ENCODE measurements at regions not wholly inside any gene's neighbourhood (a gene's known extent, or its start where the extent isn't known, plus 50 kb on each side); places are given as distances from the start of the nearest gene placed in this dataset.

- TF ChIP-seq TRIM24 (CRISPR knock-in tag; IDR thresholded peaks at IDR 0.05) (no peak), ZNF282 (IDR thresholded peaks at IDR 0.05; ENCODE audit: partially characterized antibody) (no peak), ZBTB4 (CRISPR knock-in tag; IDR thresholded peaks at IDR 0.05; ENCODE audit: borderline replicate concordance) (no peak), ZNF10 (CRISPR knock-in tag; IDR thresholded peaks at IDR 0.05; ENCODE audit: borderline replicate concordance, low read depth) (no peak)
These were observed 93.4 kb upstream of the SLC30A5 start (continued) for GRCh38 chr5:69000216-69000919.

- no peak for FAIRE-seq
- ChIA-PET POLR2A (no interaction called here), CTCF (ENCODE audit: low intra/inter-chr PET ratio, low total read pairs) (no interaction called here)
- Histone ChIP-seq H2AFZ (ENCODE audit: low read length) (no peak overlapping the region), H3K27me3 (ENCODE audit: control insufficient read depth in 1 of 2, insufficient read depth in 2 of 2, low read length in 2 of 2) (no peaks in the 10 kb centered on the region; a peak in 1 of 5 replicates), H3K9me3 (ENCODE audit: low read length) (no peaks in the 10 kb centered on the region), H3K27ac (ENCODE audit: extremely low read length, insufficient read depth, low read length) (no peak overlapping the region), H3K36me3 (replicated peaks in 1 of 2; ENCODE audit: control insufficient read depth in 1 of 2, insufficient read depth in 2 of 2, low read length in 2 of 2) (no peaks in the 10 kb centered on the region), H3K4me3 (replicated peaks in 1 of 3; ENCODE audit: insufficient read depth in 1 of 3, low read depth in 2 of 3, low read length in 3 of 3) (no peak overlapping the region), H4K20me1 (ENCODE audit: insufficient read depth, low read length) (no peaks in the 10 kb centered on the region), H3K79me2 (ENCODE audit: insufficient read depth, low read length) (no peaks in the 10 kb centered on the region), H3K4me1 (ENCODE audit: insufficient read depth, low read length) (no peaks in the 10 kb centered on the region), H3K4me2 (ENCODE audit: low read depth, low read length) (no peak overlapping the region), H3K9ac (ENCODE audit: insufficient read depth, low read depth, low read length) (no peak overlapping the region)
- intact Hi-C loops (cut with micrococcal nuclease; ENCODE audit: unreplicated experiment) (no loop called here), in situ Hi-C loops (cut with HindIII; ENCODE audit: extremely low pct_ligation_motif_present, low pct_unique_long_range_greater_than_20kb) (no loop called here)
- DNase-seq (ENCODE audit: low spot score), result no peak
- 0% methylated on average over 2 of the region's 2 CpGs for WGBS (ENCODE audit: low lambda C conversion rate)
- BruUV-seq (replicated peaks), result no TSS peak
- ATAC-seq, result no peak
- no peak for TF ChIP-seq PAXIP1 (CRISPR knock-in tag; conservative IDR thresholded peaks at IDR 0.05)
- no peak for TF ChIP-seq SSRP1 (CRISPR knock-in tag; IDR thresholded peaks at IDR 0.05)
- no peak for TF ChIP-seq ZNF709 (CRISPR knock-in tag; IDR thresholded peaks at IDR 0.05)
- no peak for TF ChIP-seq RORA (CRISPR knock-in tag; IDR thresholded peaks at IDR 0.05)
- TF ChIP-seq ZNF224 (CRISPR knock-in tag; IDR thresholded peaks at IDR 0.05), result no peak
- TF ChIP-seq CENPBD1 (CRISPR knock-in tag; IDR thresholded peaks at IDR 0.05; ENCODE audit: borderline replicate concordance, low read depth), result no peak
- no peak for TF ChIP-seq ZNF383 (CRISPR knock-in tag; IDR thresholded peaks at IDR 0.05; ENCODE audit: borderline replicate concordance)
These were observed 92.9 kb upstream of the SLC30A5 start for GRCh38 chr5:69000949-69001348.

Data from HepG2 (cell line).